Brain microvascular endothelial cell (primary cell): ENCODE measurements at regions not wholly inside any gene's neighbourhood (a gene's known extent, or its start where the extent isn't known, plus 50 kb on each side); places are given as distances from the start of the nearest gene placed in this dataset.

Experiments used
- DNase-seq: peaks from one replicate; pipeline ENCODE4 v3.0.0-alpha.2; 2020
- H3K27ac ChIP-seq: fragments of 250-450 bp; sonication (Bioruptor Pico); 2 replicates; pipeline ENCODE4 v1.5.1; 2020; ENCODE audit warnings: mild to moderate bottlenecking, moderate library complexity
- H3K27me3 ChIP-seq: fragments of 250-450 bp; sonication (Bioruptor Pico); replicated peaks from 2 replicates; pipeline ENCODE4 v1.5.1; 2020; ENCODE audit warnings: mild to moderate bottlenecking
- H3K36me3 ChIP-seq: fragments of 250-450 bp; sonication (Bioruptor Pico); replicated peaks from 2 replicates; pipeline ENCODE4 v1.5.1; 2020; ENCODE audit warnings: mild to moderate bottlenecking
- H3K4me3 ChIP-seq: 2 replicates; pipeline ENCODE4 v1.5.1; 2011; ENCODE audit warnings: low read depth, mild to moderate bottlenecking, control low read depth, low read length, moderate library complexity
- CTCF ChIP-seq: IDR thresholded peaks from 2 replicates; pipeline ENCODE4 v1.5.1; 2011; ENCODE audit warnings: low read depth, mild to moderate bottlenecking, moderate library complexity, low read length, control low read depth, inconsistent platforms; ENCODE audit errors: missing control alignments
- in situ Hi-C: cut with HindIII; loops from 2 replicates; pipeline ENCODE4 v1.10.0; 2017; ENCODE audit warnings: low sequenced_read_pairs, low pct_ligation_motif_present

- no peaks in the 10 kb centered on the region for H3K27me3 ChIP-seq
- no peak overlapping the region for H3K4me3 ChIP-seq
- H3K36me3 ChIP-seq = no peaks in the 10 kb centered on the region
- in situ Hi-C loops = no loop called here
- no peak overlapping the region for H3K27ac ChIP-seq
- DNase-seq = no peak
- TF ChIP-seq CTCF = no peak
These were observed 664.3 kb downstream of the TENT5A start for GRCh38 chr6:81088145-81088544.

GRCh38 chr6:81086991-81087390 is 665.5 kb downstream of the TENT5A start:
- TF ChIP-seq CTCF = no peak
- H3K36me3 ChIP-seq = no peaks in the 10 kb centered on the region
- no peak overlapping the region for H3K27ac ChIP-seq
- no peak for DNase-seq
- H3K27me3 ChIP-seq = no peaks in the 10 kb centered on the region
- in situ Hi-C loops = no loop called here
- H3K4me3 ChIP-seq = no peak overlapping the region

- in situ Hi-C loops = no loop called here
- no peak for TF ChIP-seq CTCF
These were observed 667.1 kb downstream of the TENT5A start for GRCh38 chr6:81085431-81085790.

GRCh38 chr6:81084776-81085430 is 667.6 kb downstream of the TENT5A start:
- no peak overlapping the region for H3K4me3 ChIP-seq
- H3K27ac ChIP-seq = no peak overlapping the region
- DNase-seq = no peak
- in situ Hi-C loops = no loop called here
- TF ChIP-seq CTCF = no peak
- H3K36me3 ChIP-seq = no peaks in the 10 kb centered on the region
- no peaks in the 10 kb centered on the region for H3K27me3 ChIP-seq

More at GRCh38 chr6:81085431-81085790, 667.1 kb downstream of the TENT5A start:
- no peak overlapping the region for H3K27ac ChIP-seq
- H3K36me3 ChIP-seq = no peaks in the 10 kb centered on the region
- H3K4me3 ChIP-seq = no peak overlapping the region
- no peaks in the 10 kb centered on the region for H3K27me3 ChIP-seq
- DNase-seq = no peak

DNA sequence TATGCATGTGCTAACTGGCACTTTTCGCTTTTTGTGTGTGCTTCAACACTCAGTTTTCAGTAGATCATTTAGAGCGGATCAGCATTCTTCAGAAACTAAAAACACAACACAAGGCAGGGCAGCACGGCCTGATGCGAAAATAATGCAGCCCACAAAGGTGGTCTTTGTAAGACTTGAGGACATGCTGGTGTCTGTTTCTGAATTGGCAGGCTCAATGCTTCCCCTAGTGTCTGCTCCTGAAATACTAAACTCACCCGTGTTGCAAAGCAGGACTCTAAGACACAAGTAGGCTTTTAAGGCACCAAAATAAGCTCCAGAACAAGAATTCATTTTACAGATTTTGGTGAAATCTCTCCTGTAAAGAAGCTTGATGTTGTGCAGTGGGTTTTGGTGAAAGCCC is 676.5 kb downstream of the TENT5A start:
- in situ Hi-C loops = no loop called here
- H3K4me3 ChIP-seq = no peak overlapping the region
- TF ChIP-seq CTCF = peak; percentile 77
- no peaks in the 10 kb centered on the region for H3K27me3 ChIP-seq
- H3K36me3 ChIP-seq = no peaks in the 10 kb centered on the region
- peak; percentile 7 for DNase-seq
- H3K27ac ChIP-seq = no peak overlapping the region

- in situ Hi-C loops = no loop called here
- H3K27me3 ChIP-seq = no peaks in the 10 kb centered on the region
- no peaks in the 10 kb centered on the region for H3K36me3 ChIP-seq
- no peak for DNase-seq
- no peak overlapping the region for H3K4me3 ChIP-seq
- no peak overlapping the region for H3K27ac ChIP-seq
- TF ChIP-seq CTCF = no peak
These were observed 679.2 kb downstream of the TENT5A start for GRCh38 chr6:81073318-81073717.
